ENCODE measurements at regions not wholly inside any gene's neighbourhood (a gene's known extent, or its start where the extent isn't known, plus 50 kb on each side); places are given as distances from the start of the nearest gene placed in this dataset.
A peak's percentile ranks its signal among the peaks of the same experiment; 100 is the strongest.

DNA sequence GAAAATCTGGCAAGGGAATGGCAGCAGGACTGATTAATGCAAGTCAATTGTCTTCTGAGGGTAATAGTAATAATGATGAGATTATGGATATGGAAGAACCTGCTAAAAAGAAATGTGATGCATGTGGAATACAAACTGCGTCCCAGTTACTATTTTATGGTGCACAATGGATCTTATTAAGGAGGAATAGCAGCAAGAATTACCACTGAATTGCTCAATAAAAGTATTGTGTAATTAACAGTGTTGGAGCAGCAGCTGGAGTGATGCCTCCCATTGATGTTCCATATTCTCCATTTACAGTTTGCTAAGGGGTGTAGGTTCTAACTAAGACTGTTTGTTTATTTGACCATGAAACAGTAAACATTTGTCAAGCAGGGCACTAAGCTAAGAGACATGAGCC is 167.9 kb downstream of the HRH4 start:
- no peak for DNase-seq

- no peak for DNase-seq
Measured at GRCh38 chr18:24629921-24630320, 169.5 kb downstream of the HRH4 start.

GRCh38 chr18:24630346-24630880 is 170.0 kb downstream of the HRH4 start:
- DNase-seq, result no peak

GRCh38 chr18:24631243-24632025 is 171.0 kb downstream of the HRH4 start:
- DNase-seq, result no peak

GRCh38 chr18:24632158-24632988 is 171.9 kb downstream of the HRH4 start:
- DNase-seq, result no peak

- no peak for DNase-seq
Measured at GRCh38 chr18:24633121-24633520, 172.7 kb downstream of the HRH4 start.

DNA sequence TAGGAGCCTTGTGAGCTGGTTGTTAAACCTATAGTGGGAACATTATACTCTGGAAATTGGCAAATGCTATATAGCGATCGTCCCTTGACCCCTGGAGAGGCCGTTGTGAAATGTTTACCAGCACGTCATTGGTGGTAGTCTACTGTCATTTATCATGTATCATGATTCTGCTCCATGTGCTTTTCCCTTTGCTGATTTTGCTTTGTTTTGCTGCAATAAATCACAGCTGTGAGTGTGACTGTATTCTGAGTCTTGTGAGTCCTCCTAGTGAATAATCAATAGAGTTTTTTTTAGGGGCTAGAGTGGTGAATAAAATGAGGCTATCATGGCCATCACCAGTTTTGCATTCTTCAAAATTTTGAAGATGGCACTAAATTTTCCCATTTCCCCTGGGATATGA is 189.1 kb downstream of the HRH4 start:
- DNase-seq, result no peak

GRCh38 chr18:24651434-24651833 is 191.0 kb downstream of the HRH4 start:
- DNase-seq, result no peak

DNA sequence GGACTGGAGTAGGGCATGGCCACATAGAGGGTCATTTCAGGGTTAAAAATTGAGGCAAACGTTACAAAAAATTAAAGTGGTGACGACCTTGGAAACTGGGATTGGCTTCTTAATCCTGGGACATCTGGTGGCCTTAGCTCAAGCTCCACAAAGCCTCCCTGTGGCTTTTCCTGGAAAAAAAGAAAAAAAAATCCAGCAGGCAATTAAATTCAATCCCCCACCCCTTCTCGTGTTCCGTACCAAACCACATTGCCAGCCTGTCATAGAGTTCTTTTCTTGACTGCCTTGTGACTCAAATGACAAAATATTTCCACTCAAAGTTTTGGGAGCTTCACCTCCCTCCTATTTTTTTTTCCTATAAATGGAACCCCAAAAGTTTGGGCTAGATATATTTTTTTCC is 195.6 kb downstream of the HRH4 start:
- no peak for DNase-seq

DNA sequence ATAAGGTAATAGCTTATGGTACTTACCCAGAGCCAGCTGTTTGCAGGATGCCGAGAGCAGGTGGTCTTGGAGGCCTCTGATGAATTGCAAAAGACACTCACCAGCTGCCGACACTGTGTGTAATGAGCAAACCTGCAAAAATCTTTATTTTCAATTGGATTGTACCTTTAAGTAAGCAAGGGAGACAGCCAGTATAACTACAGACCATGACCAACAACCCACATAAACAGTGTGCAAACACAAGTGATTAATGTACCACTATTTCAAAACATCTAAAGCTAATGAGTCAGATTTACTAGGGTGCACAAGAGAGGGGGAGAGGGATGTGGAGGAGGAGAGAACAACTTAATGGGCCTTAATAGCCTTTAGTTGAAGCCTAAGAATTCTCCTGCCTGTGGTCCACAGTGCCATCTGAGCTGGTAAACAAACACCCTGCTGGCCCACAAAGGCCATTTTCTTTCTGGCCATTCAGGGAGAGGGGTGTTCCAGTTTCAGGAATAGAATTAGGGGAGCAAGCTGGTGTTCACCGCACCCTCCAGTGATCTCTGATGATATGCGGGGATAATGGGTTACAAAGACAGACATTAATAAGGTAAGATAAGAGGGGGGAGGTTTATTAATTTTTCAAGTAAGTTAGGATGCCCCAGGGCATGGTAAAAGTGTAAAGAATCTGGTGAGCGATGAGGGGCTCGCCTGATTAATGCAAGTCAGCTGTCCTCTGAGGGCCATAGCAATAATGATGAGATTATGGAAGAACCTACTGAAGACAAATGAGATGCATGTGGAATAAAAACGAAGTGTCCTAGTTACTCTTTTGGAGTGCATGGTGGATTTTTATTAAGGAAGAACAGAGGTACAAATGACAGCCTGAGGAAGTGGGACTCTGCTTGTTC is 196.4 kb downstream of the HRH4 start:
- DNase-seq, result no peak

- DNase-seq, result no peak
Measured at GRCh38 chr18:24657444-24657842, 197.0 kb downstream of the HRH4 start.

GRCh38 chr18:24658302-24658701 is 197.9 kb downstream of the HRH4 start:
- no peak for DNase-seq

- peak; percentile 9 for DNase-seq
Measured at GRCh38 chr18:24659827-24660720, 199.6 kb downstream of the HRH4 start.

DNA sequence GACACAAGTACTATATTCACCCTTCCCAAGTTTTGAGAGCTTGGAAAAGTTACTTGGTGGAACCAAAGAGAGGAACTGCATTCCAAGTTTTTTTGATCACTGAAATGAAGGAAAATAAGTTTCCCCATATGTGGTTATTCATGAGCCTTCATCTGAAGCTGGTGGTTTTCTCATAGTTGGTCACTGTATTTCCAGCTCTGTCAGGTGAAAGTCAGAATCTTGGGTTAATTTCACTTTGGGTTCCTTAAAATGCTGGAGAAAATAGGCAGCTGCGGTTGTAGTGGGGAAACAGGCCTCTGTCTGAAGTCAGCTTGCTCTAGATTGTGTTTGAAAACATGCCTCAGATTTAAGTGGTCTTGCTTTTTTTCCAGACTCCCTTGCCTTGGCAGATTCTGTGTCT is 200.5 kb downstream of the HRH4 start:
- no peak for DNase-seq

GRCh38 chr18:24662412-24662821 is 202.0 kb downstream of the HRH4 start:
- DNase-seq, result no peak

- no peak for DNase-seq
Measured at GRCh38 chr18:24663026-24663425, 202.6 kb downstream of the HRH4 start.

GRCh38 chr18:24669015-24669414 is 208.6 kb downstream of the HRH4 start:
- no peak for DNase-seq

- DNase-seq, result no peak
Measured at GRCh38 chr18:24669502-24669901, 209.1 kb downstream of the HRH4 start.

DNA sequence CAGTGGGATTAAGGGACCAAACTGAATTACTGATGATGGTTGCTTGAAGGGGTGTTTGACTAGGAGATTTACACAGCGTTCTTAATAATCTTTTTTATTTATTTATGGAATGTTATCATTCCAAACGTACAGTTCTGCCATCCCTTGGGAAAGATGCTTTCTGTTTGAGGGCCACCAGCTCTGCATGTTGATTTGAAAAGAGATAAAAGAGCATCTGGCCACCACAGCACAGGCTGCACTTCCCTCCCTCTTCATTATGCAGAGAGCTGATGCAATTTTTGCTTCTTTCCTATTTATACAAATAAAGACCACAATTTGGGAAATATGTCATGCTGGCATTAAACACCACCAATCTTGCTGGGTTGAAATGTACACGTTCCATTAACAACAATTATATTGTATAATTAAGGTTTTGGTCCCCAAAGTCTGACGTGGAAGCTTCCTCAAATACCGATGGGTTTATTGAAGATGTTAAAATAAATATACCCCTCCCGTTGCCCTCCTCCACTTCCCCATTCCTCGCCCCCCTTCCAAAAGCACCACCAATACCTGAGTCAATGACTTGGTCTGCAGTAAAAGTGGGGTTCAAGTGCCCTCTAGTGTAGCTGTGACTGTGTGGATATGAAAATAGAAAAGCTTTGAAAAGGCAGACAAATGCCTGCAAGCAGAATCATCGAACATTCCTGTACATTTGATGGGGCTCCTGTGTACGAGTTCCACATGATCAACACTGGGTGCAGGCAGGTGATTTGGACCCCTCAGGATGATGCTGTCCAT is 211.9 kb downstream of the HRH4 start:
- no peak for DNase-seq

DNA sequence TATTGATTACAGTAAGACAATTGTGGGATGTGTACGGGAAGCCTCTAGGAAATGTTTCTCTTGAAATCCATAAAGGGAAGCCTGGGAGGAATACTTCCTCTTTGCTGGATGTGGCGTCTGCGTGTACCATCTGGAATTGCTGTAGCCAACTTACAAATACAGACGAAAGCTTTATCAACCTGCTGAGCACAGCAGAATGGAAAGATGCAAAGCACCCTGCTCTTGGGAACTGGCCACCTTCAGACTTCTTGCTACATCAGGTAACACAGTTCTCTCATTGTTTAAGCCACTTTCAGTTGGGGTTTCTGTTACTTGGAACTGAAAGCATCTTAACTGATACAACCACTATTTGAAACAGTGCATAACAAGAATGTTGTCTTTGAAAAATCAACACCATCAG is 213.8 kb downstream of the HRH4 start:
- DNase-seq, result no peak

DNA sequence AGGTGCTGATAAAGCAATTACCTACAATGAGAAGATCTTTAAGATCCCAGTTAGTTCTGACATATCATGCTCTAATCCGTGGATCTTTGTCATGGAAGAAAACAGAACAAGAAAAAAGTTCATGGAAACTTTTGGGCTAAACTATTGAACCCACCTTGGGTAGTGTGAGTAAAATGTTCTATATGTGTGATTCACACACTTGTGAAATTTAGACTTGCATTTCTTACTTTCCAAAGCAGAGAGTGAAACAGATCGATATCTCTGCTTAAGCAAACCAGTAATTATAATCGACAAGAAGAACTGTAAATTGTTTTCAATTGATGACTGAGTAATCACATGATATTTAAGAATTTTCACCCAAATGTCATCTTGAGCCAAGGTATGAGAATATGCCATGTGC is 214.2 kb downstream of the HRH4 start:
- no peak for DNase-seq

Measured in stimulated activated CD4-positive, alpha-beta T cell treated with anti-CD3 and anti-CD28 coated beads, Interleukin-4, amount 100 ng/mL, for 24 hours (primary cell).